Trophoblast cell (in vitro differentiated cells and primary cell): ENCODE measurements at regions not wholly inside any gene's neighbourhood (a gene's known extent, or its start where the extent isn't known, plus 50 kb on each side); places are given as distances from the start of the nearest gene placed in this dataset.

Source experiments
- DNase-seq, 2 donors: peaks; one replicate each; pipeline ENCODE4 v3.0.0-alpha.2; 2016
- H2AFZ ChIP-seq: 2 replicates; pipeline ENCODE4 v1.6.1; 2013; ENCODE audit warnings: low read length, moderate library complexity, mild to moderate bottlenecking; ENCODE audit not compliant: insufficient read depth, poor library complexity
- H2AK5ac ChIP-seq: 2 replicates; pipeline ENCODE4 v1.6.1; 2013; ENCODE audit warnings: mild to moderate bottlenecking, low read length
- H2BK120ac ChIP-seq: 2 replicates; pipeline ENCODE4 v1.6.1; 2013; ENCODE audit warnings: low read length, mild to moderate bottlenecking, moderate library complexity; ENCODE audit not compliant: insufficient read depth, poor library complexity
- H2BK12ac ChIP-seq: 2 replicates; pipeline ENCODE4 v1.6.1; 2013; ENCODE audit warnings: mild to moderate bottlenecking, low read length, moderate library complexity
- H2BK5ac ChIP-seq: 2 replicates; pipeline ENCODE4 v1.6.1; 2013; ENCODE audit warnings: low read length, low read depth, moderate library complexity, mild to moderate bottlenecking; ENCODE audit not compliant: poor library complexity
- H3K14ac ChIP-seq: 2 replicates; pipeline ENCODE4 v1.6.1; 2013; ENCODE audit warnings: mild to moderate bottlenecking, low read length
- H3K18ac ChIP-seq: 2 replicates; pipeline ENCODE4 v1.6.1; 2013; ENCODE audit warnings: mild to moderate bottlenecking, low read length
- H3K23ac ChIP-seq: 2 replicates; pipeline ENCODE4 v1.6.1; 2013; ENCODE audit warnings: low read length
- H3K27ac ChIP-seq: 2 replicates; pipeline ENCODE4 v1.5.1; 2013; ENCODE audit warnings: low read depth, mild to moderate bottlenecking, inconsistent platforms, low read length, moderate library complexity
- H3K27me3 ChIP-seq: 2 replicates; pipeline ENCODE4 v1.6.1; 2013; ENCODE audit warnings: inconsistent platforms, mild to moderate bottlenecking, low read length, moderate library complexity; ENCODE audit not compliant: insufficient read depth
- H3K36me3 ChIP-seq, 2 experiments: 1 replicate in 1 of 2; 2 replicates in 1 of 2; pipeline ENCODE4 v1.6.1; 2013; ENCODE audit warnings: low read length in 2 of 2, mild to moderate bottlenecking in 2 of 2, moderate library complexity in 1 of 2; ENCODE audit not compliant: insufficient read depth in 2 of 2, control insufficient read depth in 1 of 2
- H3K4ac ChIP-seq: 2 replicates; pipeline ENCODE4 v1.6.1; 2013; ENCODE audit warnings: low read depth, mild to moderate bottlenecking, low read length, moderate library complexity
- H3K4me1 ChIP-seq, 2 experiments: 1 replicate in 1 of 2; 2 replicates in 1 of 2; pipeline ENCODE4 v1.6.1; 2013; ENCODE audit warnings: low read length in 2 of 2, mild to moderate bottlenecking in 2 of 2, moderate library complexity in 1 of 2; ENCODE audit not compliant: insufficient read depth in 2 of 2, control insufficient read depth in 1 of 2
- H3K4me2 ChIP-seq: 2 replicates; pipeline ENCODE4 v1.6.1; 2013; ENCODE audit warnings: inconsistent platforms, mild to moderate bottlenecking, low read length, moderate library complexity
- H3K4me3 ChIP-seq: 2 replicates; pipeline ENCODE4 v1.5.1; 2013; ENCODE audit warnings: mild to moderate bottlenecking, low read depth, low read length, inconsistent platforms
- H3K79me1 ChIP-seq: one replicate; pipeline ENCODE4 v1.6.1; 2013; ENCODE audit warnings: low read length
- H3K79me2 ChIP-seq: 2 replicates; pipeline ENCODE4 v1.6.1; 2013; ENCODE audit warnings: low read length, mild to moderate bottlenecking; ENCODE audit not compliant: control insufficient read depth, insufficient read depth, poor library complexity
- H3K9ac ChIP-seq: 2 replicates; pipeline ENCODE4 v1.6.1; 2013; ENCODE audit warnings: mild to moderate bottlenecking, low read length
- H3K9me3 ChIP-seq: 2 replicates; pipeline ENCODE4 v1.6.1; 2013; ENCODE audit warnings: low read depth, mild to moderate bottlenecking, control low read depth, inconsistent platforms, low read length; ENCODE audit not compliant: insufficient read depth
- H4K12ac ChIP-seq: 2 replicates; pipeline ENCODE4 v1.6.1; 2013; ENCODE audit warnings: low read depth, mild to moderate bottlenecking, low read length, moderate library complexity
- H4K8ac ChIP-seq: 2 replicates; pipeline ENCODE4 v1.6.1; 2013; ENCODE audit warnings: low read depth, mild to moderate bottlenecking, low read length, moderate library complexity
- H4K91ac ChIP-seq: one replicate; pipeline ENCODE4 v1.6.1; 2013; ENCODE audit warnings: low read depth, mild to moderate bottlenecking, low read length, moderate library complexity
- WGBS: extraction: QIAGEN DNeasy Blood & Tissue Kit; methylation state at CpG from one replicate; pipeline ENCODE4 v1.1.7; 2013; ENCODE audit warnings: missing lambda C conversion rate; ENCODE audit not compliant: insufficient read length, insufficient coverage; ENCODE audit errors: extremely low coverage; 5-methylcytosine and 5-hydroxymethylcytosine counted together

GRCh38 chr4:28082686-28083390, 1222.2 kb downstream of the STIM2 start:
- no peaks in the 10 kb centered on the region for H3K27me3 ChIP-seq
- H3K79me1 ChIP-seq, result no peaks in the 10 kb centered on the region
- H2AK5ac ChIP-seq, result no peak overlapping the region
- DNase-seq, result no peak
- no peak overlapping the region for H2BK120ac ChIP-seq
- H2BK12ac ChIP-seq, result no peak overlapping the region
- peaks cover 0 to 1% of the 10 kb centered on the region in 2 experiments for H3K36me3 ChIP-seq
- no CpG with 5 or more reads among the region's 3 CpGs for WGBS
- no peak overlapping the region for H4K91ac ChIP-seq
- H3K79me2 ChIP-seq, result no peaks in the 10 kb centered on the region
- H3K9ac ChIP-seq, result no peak overlapping the region
- H3K4me3 ChIP-seq, result no peak overlapping the region
- no peak overlapping the region for H4K12ac ChIP-seq
- H3K4me1 ChIP-seq, result no peaks in the 10 kb centered on the region
- H3K9me3 ChIP-seq, result peaks cover 2% of the 10 kb centered on the region
- H3K23ac ChIP-seq, result no peak overlapping the region
- no peak overlapping the region for H2BK5ac ChIP-seq
- H3K18ac ChIP-seq, result no peak overlapping the region
- H3K4ac ChIP-seq, result no peak overlapping the region
- no peak overlapping the region for H3K4me2 ChIP-seq
- no peak overlapping the region for H3K27ac ChIP-seq
- no peak overlapping the region for H2AFZ ChIP-seq
- H3K14ac ChIP-seq, result no peak overlapping the region
- no peak overlapping the region for H4K8ac ChIP-seq

- WGBS, result no CpG with 5 or more reads among the region's 1 CpG
- Histone ChIP-seq H2BK5ac (no peak overlapping the region), H2BK120ac (no peak overlapping the region), H3K79me1 (no peaks in the 10 kb centered on the region), H3K27ac (no peak overlapping the region), H2BK12ac (no peak overlapping the region), H4K12ac (no peak overlapping the region), H3K79me2 (no peaks in the 10 kb centered on the region), H4K8ac (no peak overlapping the region), H4K91ac (no peak overlapping the region), H3K27me3 (no peaks in the 10 kb centered on the region), H3K14ac (no peak overlapping the region), H3K4me3 (no peak overlapping the region), H2AK5ac (no peak overlapping the region), H3K9me3 (no peaks in the 10 kb centered on the region), H3K23ac (no peak overlapping the region), H3K4ac (no peak overlapping the region), H3K9ac (no peak overlapping the region), H3K4me2 (no peak overlapping the region), H2AFZ (no peak overlapping the region), H3K18ac (no peak overlapping the region), H3K4me1 (no peaks in the 10 kb centered on the region), H3K36me3 (no peaks in the 10 kb centered on the region)
- DNase-seq, result no peak
Measured at GRCh38 chr4:28092610-28093009, 1232.0 kb downstream of the STIM2 start.

- Histone ChIP-seq H2AK5ac (no peak overlapping the region), H3K27me3 (no peaks in the 10 kb centered on the region), H2BK5ac (no peak overlapping the region), H3K9ac (no peak overlapping the region), H3K4me3 (no peak overlapping the region), H3K4ac (no peak overlapping the region), H3K79me2 (no peaks in the 10 kb centered on the region), H3K36me3 (no peaks in the 10 kb centered on the region), H3K18ac (no peak overlapping the region), H3K9me3 (no peaks in the 10 kb centered on the region), H3K4me2 (no peak overlapping the region), H2AFZ (no peak overlapping the region), H3K23ac (no peak overlapping the region), H3K4me1 (no peaks in the 10 kb centered on the region), H4K8ac (no peak overlapping the region), H2BK120ac (no peak overlapping the region), H3K14ac (no peak overlapping the region), H3K79me1 (no peaks in the 10 kb centered on the region), H4K12ac (no peak overlapping the region), H4K91ac (no peak overlapping the region), H2BK12ac (no peak overlapping the region), H3K27ac (no peak overlapping the region)
- no peak for DNase-seq
- no CpG with 5 or more reads among the region's 3 CpGs for WGBS
Measured at GRCh38 chr4:28093071-28093470, 1232.4 kb downstream of the STIM2 start.

- Histone ChIP-seq H3K23ac (no peak overlapping the region), H3K27me3 (no peaks in the 10 kb centered on the region), H4K8ac (no peak overlapping the region), H3K4me2 (no peak overlapping the region), H2AFZ (no peak overlapping the region), H3K18ac (no peak overlapping the region), H3K36me3 (no peaks in the 10 kb centered on the region), H4K91ac (no peak overlapping the region), H3K4me3 (no peak overlapping the region), H3K79me2 (no peaks in the 10 kb centered on the region), H3K27ac (no peak overlapping the region), H2AK5ac (no peak overlapping the region), H3K9ac (no peak overlapping the region), H4K12ac (no peak overlapping the region), H2BK12ac (no peak overlapping the region), H3K4me1 (no peaks in the 10 kb centered on the region), H3K9me3 (no peaks in the 10 kb centered on the region), H3K14ac (no peak overlapping the region), H3K4ac (no peak overlapping the region), H3K79me1 (no peaks in the 10 kb centered on the region), H2BK5ac (no peak overlapping the region), H2BK120ac (no peak overlapping the region)
- no peak for DNase-seq
- WGBS, result no CpG with 5 or more reads among the region's 2 CpGs
Measured at GRCh38 chr4:28101583-28101982, 1240.9 kb downstream of the STIM2 start.
